ENCODE measurements at regions not wholly inside any gene's neighbourhood (a gene's known extent, or its start where the extent isn't known, plus 50 kb on each side); places are given as distances from the start of the nearest gene placed in this dataset.

DNA sequence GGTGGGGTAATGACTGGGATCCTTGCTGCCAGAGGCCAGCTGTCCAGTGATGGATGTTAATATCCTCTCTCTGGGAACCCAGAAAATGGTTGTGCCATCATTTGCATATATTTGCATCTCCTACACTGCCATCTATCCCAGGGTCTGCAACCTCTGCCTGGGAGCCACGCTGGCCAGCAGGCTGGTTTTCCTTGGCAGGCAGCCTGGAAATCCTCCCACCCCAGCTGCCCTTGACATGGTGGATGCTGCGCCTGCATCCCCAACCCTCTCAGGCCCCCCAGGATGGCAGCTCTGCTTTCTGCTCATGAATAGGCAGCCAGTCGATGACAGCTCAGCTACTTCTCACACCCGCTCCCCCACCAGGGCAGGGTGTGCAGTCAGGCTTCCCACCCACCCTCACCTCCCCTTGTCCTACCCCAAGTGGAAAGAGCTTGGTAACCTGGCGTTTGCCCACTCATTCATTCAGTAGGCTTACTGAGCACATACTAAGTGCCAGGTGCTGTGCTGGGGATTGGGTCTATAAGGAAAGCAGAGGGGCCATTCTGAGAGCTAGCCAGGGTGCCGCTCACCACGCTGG lies 202.5 kb downstream of the TRIM29 start:
- Mint-ChIP-seq H3K27ac (no peak overlapping the region), H3K36me3 (ENCODE audit: low read depth) (no peaks in the 10 kb centered on the region), H3K9me3 (no peaks in the 10 kb centered on the region), H3K4me3 (no peak overlapping the region), H3K4me1 (ENCODE audit: low read depth) (no peaks in the 10 kb centered on the region), H3K27me3 (peaks cover 27% of the 10 kb centered on the region)
- DNase-seq = no peak

DNA sequence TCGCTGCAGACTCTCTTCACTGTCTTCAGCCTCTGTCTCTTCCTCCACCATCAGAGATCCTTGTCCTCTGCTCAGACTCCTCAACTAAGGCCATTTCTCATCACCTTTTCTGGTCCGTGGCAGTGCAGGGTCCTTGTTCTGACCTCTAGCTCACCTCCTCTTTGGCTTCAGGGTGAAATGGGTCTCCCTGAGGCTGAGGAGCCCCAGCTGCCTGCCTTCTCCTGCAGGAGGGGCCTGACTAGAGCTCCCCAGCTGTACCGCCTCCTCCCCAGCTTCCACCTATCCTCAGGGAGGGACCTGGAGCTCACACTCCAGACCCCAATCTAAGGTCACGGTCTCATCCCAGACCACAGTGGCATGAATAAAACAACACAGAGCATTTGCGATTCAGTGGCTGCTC lies 203.0 kb downstream of the TRIM29 start:
- Mint-ChIP-seq H3K4me1 (ENCODE audit: low read depth) (no peaks in the 10 kb centered on the region), H3K27me3 (peaks cover 28% of the 10 kb centered on the region), H3K27ac (no peak overlapping the region), H3K4me3 (no peak overlapping the region), H3K9me3 (no peaks in the 10 kb centered on the region), H3K36me3 (ENCODE audit: low read depth) (no peaks in the 10 kb centered on the region)
- no peak for DNase-seq

DNA sequence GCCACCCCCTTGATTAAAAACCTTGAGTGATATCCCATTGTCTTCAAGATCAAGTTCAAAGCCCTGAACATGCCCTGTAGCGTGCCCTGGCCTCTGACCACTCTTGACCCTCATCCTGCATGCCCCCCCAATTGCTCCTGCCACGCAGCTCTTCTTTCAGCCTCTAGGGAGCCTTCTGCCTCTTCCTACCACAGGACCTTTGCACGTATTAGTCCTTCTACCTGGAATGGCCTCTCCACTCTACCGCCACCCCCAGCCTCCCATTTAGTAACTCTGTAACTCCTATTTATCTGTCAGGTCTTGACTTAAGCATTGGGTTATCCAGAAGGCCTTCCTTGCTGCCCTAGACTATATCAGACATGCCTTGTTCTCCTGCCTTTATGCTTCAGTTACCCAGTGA lies 203.6 kb downstream of the TRIM29 start:
- peaks cover 27% of the 10 kb centered on the region for H3K27me3 Mint-ChIP-seq
- DNase-seq = no peak
- no peaks in the 10 kb centered on the region for H3K4me1 Mint-ChIP-seq (ENCODE audit: low read depth)
- H3K36me3 Mint-ChIP-seq (ENCODE audit: low read depth) = no peaks in the 10 kb centered on the region
- no peaks in the 10 kb centered on the region for H3K9me3 Mint-ChIP-seq
- H3K27ac Mint-ChIP-seq = no peak overlapping the region
- no peak overlapping the region for H3K4me3 Mint-ChIP-seq

GRCh38 chr11:119933584-119933983 lies 204.3 kb downstream of the TRIM29 start:
- DNase-seq = no peak
- no peak overlapping the region for H3K27ac Mint-ChIP-seq
- H3K36me3 Mint-ChIP-seq (ENCODE audit: low read depth) = no peaks in the 10 kb centered on the region
- H3K4me1 Mint-ChIP-seq (ENCODE audit: low read depth) = no peaks in the 10 kb centered on the region
- H3K4me3 Mint-ChIP-seq = no peak overlapping the region
- H3K9me3 Mint-ChIP-seq = no peaks in the 10 kb centered on the region
- H3K27me3 Mint-ChIP-seq = peaks cover 21% of the 10 kb centered on the region

- Mint-ChIP-seq H3K36me3 (ENCODE audit: low read depth) (no peaks in the 10 kb centered on the region), H3K4me3 (no peak overlapping the region), H3K9me3 (no peaks in the 10 kb centered on the region), H3K27ac (no peak overlapping the region), H3K4me1 (ENCODE audit: low read depth) (no peaks in the 10 kb centered on the region), H3K27me3 (peaks cover 21% of the 10 kb centered on the region)
- no peak for DNase-seq
These were observed 204.0 kb upstream of the NECTIN1 start for GRCh38 chr11:119932828-119933562.

DNA sequence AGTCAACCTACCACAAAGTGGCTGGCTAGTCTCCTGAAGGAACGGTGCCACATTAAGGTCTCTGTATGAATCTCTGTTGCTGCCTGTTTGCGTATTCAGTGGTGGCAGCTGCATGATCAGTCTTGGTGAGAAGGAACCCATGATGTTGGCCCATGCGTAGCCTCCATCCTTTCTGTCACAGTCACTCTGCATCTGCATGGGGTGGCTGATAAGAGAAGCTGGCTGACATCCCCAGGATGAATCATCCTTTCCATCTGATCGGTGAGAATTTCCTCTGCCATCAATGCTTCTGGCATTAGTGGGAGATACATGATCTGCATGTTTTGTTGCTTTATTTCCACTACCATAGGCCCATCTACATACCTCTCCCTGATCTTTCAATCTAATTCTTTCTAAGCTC lies 199.0 kb upstream of the NECTIN1 start:
- no peaks in the 10 kb centered on the region for H3K9me3 Mint-ChIP-seq
- no peaks in the 10 kb centered on the region for H3K4me1 Mint-ChIP-seq (ENCODE audit: low read depth)
- H3K27me3 Mint-ChIP-seq = peaks cover 13% of the 10 kb centered on the region
- H3K4me3 Mint-ChIP-seq = no peak overlapping the region
- DNase-seq = no peak
- H3K27ac Mint-ChIP-seq = no peak overlapping the region
- H3K36me3 Mint-ChIP-seq (ENCODE audit: low read depth) = no peaks in the 10 kb centered on the region

- Mint-ChIP-seq H3K4me3 (no peak overlapping the region), H3K9me3 (no peaks in the 10 kb centered on the region), H3K4me1 (ENCODE audit: low read depth) (no peaks in the 10 kb centered on the region), H3K27me3 (peaks cover 14% of the 10 kb centered on the region), H3K27ac (no peak overlapping the region), H3K36me3 (ENCODE audit: low read depth) (no peaks in the 10 kb centered on the region)
- DNase-seq = no peak
These were observed 195.0 kb upstream of the NECTIN1 start for GRCh38 chr11:119924017-119924416.

DNA sequence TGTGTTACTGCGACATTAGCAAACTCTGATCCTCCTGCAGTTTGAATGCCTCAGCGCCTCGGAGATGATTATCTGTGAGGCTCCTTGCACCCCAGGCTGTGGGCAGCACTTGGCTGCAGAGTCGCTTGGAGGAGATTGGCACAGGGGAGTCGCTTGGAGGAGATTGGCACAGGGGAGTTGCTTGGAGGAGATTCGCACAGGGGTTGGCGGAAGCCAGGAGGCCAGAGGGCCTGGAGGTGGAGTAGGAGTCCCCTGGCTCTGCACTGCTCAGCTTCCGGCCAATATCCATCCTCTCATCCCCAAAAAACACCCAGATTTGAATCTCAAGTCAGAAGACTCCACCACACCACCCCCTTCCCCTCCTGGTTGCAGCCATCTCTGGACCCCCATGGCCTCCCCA lies 192.6 kb upstream of the NECTIN1 start:
- no peak overlapping the region for H3K27ac Mint-ChIP-seq

DNA sequence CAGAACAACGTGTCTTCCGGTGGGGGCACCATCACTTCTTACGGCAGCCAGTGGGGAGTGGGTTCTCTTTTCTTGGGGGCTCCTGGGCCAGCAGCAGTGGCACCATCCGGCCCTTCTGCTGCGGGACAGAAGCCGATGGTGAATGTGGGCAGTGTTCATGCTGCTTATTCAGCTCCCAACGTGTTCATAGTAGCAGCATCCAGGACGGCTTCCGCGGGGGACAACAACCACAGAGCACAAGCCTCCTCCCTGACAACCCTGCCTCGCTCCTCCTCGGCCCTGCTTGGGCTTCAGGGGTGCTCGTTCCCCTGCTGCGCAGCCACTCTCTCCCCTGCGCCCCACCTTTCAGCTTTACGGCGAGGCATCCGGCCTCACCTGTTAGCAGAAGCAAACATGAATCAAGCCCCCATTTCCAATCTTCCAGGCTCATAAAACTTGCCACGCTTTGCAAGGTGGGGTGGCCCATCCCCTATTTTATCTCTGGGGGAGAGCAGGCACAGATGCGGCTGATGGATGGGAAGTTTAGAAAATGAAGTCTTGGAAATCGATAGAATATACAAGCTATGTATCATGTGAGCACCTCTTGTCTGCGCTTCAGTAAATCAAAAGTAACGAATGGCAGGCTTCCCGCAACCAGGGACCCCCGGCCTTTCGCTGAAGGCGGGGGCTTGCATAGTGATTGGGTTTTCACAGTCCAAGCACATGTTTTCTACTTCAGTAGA lies 191.8 kb upstream of the NECTIN1 start:
- Mint-ChIP-seq H3K27ac (no peak overlapping the region), H3K27me3 (peaks cover 20% of the 10 kb centered on the region)
- DNase-seq = no peak

More for the DNA sequence above, 192.6 kb upstream of the NECTIN1 start:
- Mint-ChIP-seq H3K36me3 (ENCODE audit: low read depth) (no peaks in the 10 kb centered on the region), H3K9me3 (no peaks in the 10 kb centered on the region), H3K27me3 (peaks cover 20% of the 10 kb centered on the region), H3K4me1 (ENCODE audit: low read depth) (no peaks in the 10 kb centered on the region), H3K4me3 (no peak overlapping the region)
- DNase-seq = no peak

GRCh38 chr11:119919656-119920055 lies 190.7 kb upstream of the NECTIN1 start:
- no peaks in the 10 kb centered on the region for H3K9me3 Mint-ChIP-seq
- no peak overlapping the region for H3K4me3 Mint-ChIP-seq
- DNase-seq = no peak
- no peak overlapping the region for H3K27ac Mint-ChIP-seq
- no peaks in the 10 kb centered on the region for H3K4me1 Mint-ChIP-seq (ENCODE audit: low read depth)
- H3K27me3 Mint-ChIP-seq = peaks cover 20% of the 10 kb centered on the region
- no peaks in the 10 kb centered on the region for H3K36me3 Mint-ChIP-seq (ENCODE audit: low read depth)

More for the DNA sequence above, 191.8 kb upstream of the NECTIN1 start:
- Mint-ChIP-seq H3K4me3 (no peak overlapping the region), H3K9me3 (no peaks in the 10 kb centered on the region), H3K4me1 (ENCODE audit: low read depth) (no peaks in the 10 kb centered on the region), H3K36me3 (ENCODE audit: low read depth) (no peaks in the 10 kb centered on the region)

DNA sequence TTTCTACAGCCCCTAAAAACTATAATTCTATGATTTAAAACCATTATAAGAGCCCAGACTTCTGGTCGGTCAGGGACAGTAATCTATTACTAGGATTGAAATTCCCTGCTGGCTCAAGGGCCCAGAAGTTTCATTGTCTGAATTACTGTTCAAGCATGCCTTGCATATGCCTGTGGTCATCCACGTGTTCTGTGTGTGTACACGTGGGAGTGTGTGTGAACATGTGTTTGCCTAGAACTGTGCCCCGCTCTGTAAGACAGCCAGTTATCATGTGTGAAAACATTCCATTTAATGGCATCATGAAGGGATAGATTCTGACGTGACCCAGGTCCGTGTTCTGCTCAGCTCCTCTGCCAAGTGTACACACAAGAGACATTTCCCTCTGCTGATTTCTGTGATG lies 189.3 kb upstream of the NECTIN1 start:
- Mint-ChIP-seq H3K27ac (no peak overlapping the region), H3K9me3 (no peaks in the 10 kb centered on the region), H3K36me3 (ENCODE audit: low read depth) (no peaks in the 10 kb centered on the region), H3K4me1 (ENCODE audit: low read depth) (no peaks in the 10 kb centered on the region), H3K4me3 (no peak overlapping the region), H3K27me3 (peaks cover 20% of the 10 kb centered on the region)
- DNase-seq = no peak

- H3K27me3 Mint-ChIP-seq = peaks cover 10% of the 10 kb centered on the region
- H3K36me3 Mint-ChIP-seq (ENCODE audit: low read depth) = no peaks in the 10 kb centered on the region
- DNase-seq = no peak
- H3K9me3 Mint-ChIP-seq = no peaks in the 10 kb centered on the region
- no peak overlapping the region for H3K4me3 Mint-ChIP-seq
- H3K4me1 Mint-ChIP-seq (ENCODE audit: low read depth) = no peaks in the 10 kb centered on the region
- no peak overlapping the region for H3K27ac Mint-ChIP-seq
These were observed 187.6 kb upstream of the NECTIN1 start for GRCh38 chr11:119916568-119916967.

- Mint-ChIP-seq H3K36me3 (ENCODE audit: low read depth) (no peaks in the 10 kb centered on the region), H3K27ac (no peak overlapping the region), H3K4me1 (ENCODE audit: low read depth) (no peaks in the 10 kb centered on the region), H3K4me3 (no peak overlapping the region), H3K27me3 (peaks cover 18% of the 10 kb centered on the region), H3K9me3 (no peaks in the 10 kb centered on the region)
- no peak for DNase-seq
These were observed 183.2 kb upstream of the NECTIN1 start for GRCh38 chr11:119912229-119912628.

GRCh38 chr11:119910650-119911049 lies 181.7 kb upstream of the NECTIN1 start:
- H3K4me3 Mint-ChIP-seq = no peak overlapping the region
- H3K27me3 Mint-ChIP-seq = peaks cover 15% of the 10 kb centered on the region
- no peaks in the 10 kb centered on the region for H3K36me3 Mint-ChIP-seq (ENCODE audit: low read depth)
- no peak for DNase-seq
- no peak overlapping the region for H3K27ac Mint-ChIP-seq
- no peaks in the 10 kb centered on the region for H3K9me3 Mint-ChIP-seq
- no peaks in the 10 kb centered on the region for H3K4me1 Mint-ChIP-seq (ENCODE audit: low read depth)

DNA sequence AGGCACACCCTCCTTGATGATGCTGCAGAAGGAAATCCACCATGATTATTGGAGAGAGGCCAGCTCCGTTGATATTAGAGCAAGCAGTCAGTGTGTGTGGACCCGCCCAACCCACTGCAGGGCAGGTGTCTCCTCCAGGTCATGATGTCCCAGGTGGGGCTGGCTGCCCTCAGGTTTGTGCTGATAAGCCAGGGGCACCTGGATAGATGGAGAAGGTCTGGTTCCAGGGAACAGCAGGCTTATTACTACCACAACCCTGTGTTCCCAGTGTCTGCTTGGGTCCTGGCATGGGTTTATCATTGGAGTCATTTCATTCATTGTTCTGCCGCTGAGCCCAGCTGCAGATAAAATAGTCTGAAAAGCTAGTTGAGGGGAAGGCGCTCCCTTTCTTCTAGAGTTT lies 181.1 kb upstream of the NECTIN1 start:
- no peaks in the 10 kb centered on the region for H3K4me1 Mint-ChIP-seq (ENCODE audit: low read depth)

More for the DNA sequence above, 181.1 kb upstream of the NECTIN1 start:
- H3K27me3 Mint-ChIP-seq = peaks cover 15% of the 10 kb centered on the region
- no peaks in the 10 kb centered on the region for H3K9me3 Mint-ChIP-seq
- H3K4me3 Mint-ChIP-seq = no peak overlapping the region
- no peak for DNase-seq
- H3K36me3 Mint-ChIP-seq (ENCODE audit: low read depth) = no peaks in the 10 kb centered on the region
- no peak overlapping the region for H3K27ac Mint-ChIP-seq

All from activated T-cell treated with anti-CD3 and anti-CD28 coated beads, Interleukin-2, amount 50 U/mL, for 24 hours (primary cell).